ENCODE measurements at regions not wholly inside any gene's neighbourhood (a gene's known extent, or its start where the extent isn't known, plus 50 kb on each side); places are given as distances from the start of the nearest gene placed in this dataset.

GRCh38 chr15:66922608-66923007, 142.8 kb upstream of the SMAD3 start:
- dilution Hi-C loops (cut with MboI; ENCODE audit: extremely low pct_ligation_motif_present, low sequenced_read_pairs): no loop called here
- H3K79me2 ChIP-seq (ENCODE audit: control insufficient read depth, insufficient read depth, low read length): no peaks in the 10 kb centered on the region
- FAIRE-seq (no peak), DNase-seq (ENCODE audit: low read depth, low spot score) (no peak)
- no peaks in the 10 kb centered on the region for H3K36me3 ChIP-seq (ENCODE audit: control insufficient read depth in 2 of 2, extremely low read depth in 1 of 2, insufficient read depth in 2 of 2, low read length in 2 of 2)
- H3K27ac ChIP-seq (ENCODE audit: control insufficient read depth, insufficient read depth, low read length): no peak overlapping the region
- TF ChIP-seq EZH2 (IDR thresholded peaks at IDR 0.05; ENCODE audit: low read length): no peak
- TF ChIP-seq, protein P1, sequence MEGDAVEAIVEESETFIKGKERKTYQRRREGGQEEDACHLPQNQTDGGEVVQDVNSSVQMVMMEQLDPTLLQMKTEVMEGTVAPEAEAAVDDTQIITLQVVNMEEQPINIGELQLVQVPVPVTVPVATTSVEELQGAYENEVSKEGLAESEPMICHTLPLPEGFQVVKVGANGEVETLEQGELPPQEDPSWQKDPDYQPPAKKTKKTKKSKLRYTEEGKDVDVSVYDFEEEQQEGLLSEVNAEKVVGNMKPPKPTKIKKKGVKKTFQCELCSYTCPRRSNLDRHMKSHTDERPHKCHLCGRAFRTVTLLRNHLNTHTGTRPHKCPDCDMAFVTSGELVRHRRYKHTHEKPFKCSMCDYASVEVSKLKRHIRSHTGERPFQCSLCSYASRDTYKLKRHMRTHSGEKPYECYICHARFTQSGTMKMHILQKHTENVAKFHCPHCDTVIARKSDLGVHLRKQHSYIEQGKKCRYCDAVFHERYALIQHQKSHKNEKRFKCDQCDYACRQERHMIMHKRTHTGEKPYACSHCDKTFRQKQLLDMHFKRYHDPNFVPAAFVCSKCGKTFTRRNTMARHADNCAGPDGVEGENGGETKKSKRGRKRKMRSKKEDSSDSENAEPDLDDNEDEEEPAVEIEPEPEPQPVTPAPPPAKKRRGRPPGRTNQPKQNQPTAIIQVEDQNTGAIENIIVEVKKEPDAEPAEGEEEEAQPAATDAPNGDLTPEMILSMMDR (optimal IDR thresholded peaks at IDR 0.05 in 1 of 3, IDR thresholded peaks at IDR 0.05 in 1 of 3, conservative IDR thresholded peaks at IDR 0.05 in 1 of 3; ENCODE audit: extremely low read depth in 1 of 3, insufficient read depth in 2 of 3, low read length in 3 of 3): no peak
- no peak overlapping the region for H2AFZ ChIP-seq (ENCODE audit: control insufficient read depth, low read length)
- H3K4me3 ChIP-seq (ENCODE audit: control insufficient read depth in 2 of 3, extremely low read depth in 1 of 3, insufficient read depth in 2 of 3, low read depth in 1 of 3, low read length in 3 of 3): no peak overlapping the region
- peaks cover 16% of the 10 kb centered on the region for H3K27me3 ChIP-seq (ENCODE audit: control insufficient read depth, extremely low read depth, insufficient read depth, low read length)
- no peak overlapping the region for H3K9ac ChIP-seq (ENCODE audit: control insufficient read depth, extremely low read depth, insufficient read depth, low read length)
- H3K4me2 ChIP-seq (ENCODE audit: control insufficient read depth, extremely low read depth, insufficient read depth, low read depth, low read length): no peak overlapping the region
- H4K20me1 ChIP-seq (ENCODE audit: control insufficient read depth, extremely low read depth, insufficient read depth, low read length): no peaks in the 10 kb centered on the region
- H3K4me1 ChIP-seq (ENCODE audit: control insufficient read depth, extremely low read depth, insufficient read depth, low read length): no peaks in the 10 kb centered on the region
- peaks cover 2% of the 10 kb centered on the region for H3K9me3 ChIP-seq (ENCODE audit: control insufficient read depth, low read depth, low read length)
- no peaks in the 10 kb centered on the region for H3K9me1 ChIP-seq (ENCODE audit: control insufficient read depth, extremely low read depth, insufficient read depth, low read length)

DNA sequence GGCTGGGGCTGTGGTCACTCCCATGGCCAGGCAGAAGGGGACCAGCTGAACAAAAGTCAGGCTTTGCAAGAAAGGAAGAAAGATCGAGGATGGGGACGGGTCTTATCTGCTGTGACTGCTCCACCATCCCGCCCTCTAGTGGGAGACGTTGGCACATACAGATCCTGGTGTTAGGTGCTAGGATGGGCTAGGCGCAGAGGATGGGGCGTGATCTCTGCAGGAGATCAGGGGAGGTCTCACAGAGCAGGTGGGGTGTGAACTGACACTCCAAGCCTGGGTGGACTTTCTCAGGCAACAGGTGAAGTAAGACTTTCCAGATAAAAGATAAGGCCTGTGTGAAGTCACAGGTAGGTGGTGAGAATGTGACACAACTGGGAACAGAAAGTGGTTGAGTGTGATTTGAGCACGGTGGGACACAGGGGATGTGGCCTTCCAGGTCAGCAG, 141.9 kb upstream of the SMAD3 start:
- H3K27ac ChIP-seq (ENCODE audit: control insufficient read depth, insufficient read depth, low read length): no peak overlapping the region
- no peak overlapping the region for H3K4me3 ChIP-seq (ENCODE audit: control insufficient read depth in 2 of 3, extremely low read depth in 1 of 3, insufficient read depth in 2 of 3, low read depth in 1 of 3, low read length in 3 of 3)
- peaks cover 2% of the 10 kb centered on the region for H3K9me3 ChIP-seq (ENCODE audit: control insufficient read depth, low read depth, low read length)
- peaks cover 16% of the 10 kb centered on the region for H3K27me3 ChIP-seq (ENCODE audit: control insufficient read depth, extremely low read depth, insufficient read depth, low read length)
- no peak overlapping the region for H2AFZ ChIP-seq (ENCODE audit: control insufficient read depth, low read length)
- H3K79me2 ChIP-seq (ENCODE audit: control insufficient read depth, insufficient read depth, low read length): no peaks in the 10 kb centered on the region
- no peaks in the 10 kb centered on the region for H4K20me1 ChIP-seq (ENCODE audit: control insufficient read depth, extremely low read depth, insufficient read depth, low read length)
- no peak overlapping the region for H3K4me2 ChIP-seq (ENCODE audit: control insufficient read depth, extremely low read depth, insufficient read depth, low read depth, low read length)
- no peak for FAIRE-seq
- no peaks in the 10 kb centered on the region for H3K36me3 ChIP-seq (ENCODE audit: control insufficient read depth in 2 of 2, extremely low read depth in 1 of 2, insufficient read depth in 2 of 2, low read length in 2 of 2)
- DNase-seq (ENCODE audit: low read depth, low spot score): no peak
- dilution Hi-C loops (cut with MboI; ENCODE audit: extremely low pct_ligation_motif_present, low sequenced_read_pairs): no loop called here
- no peaks in the 10 kb centered on the region for H3K9me1 ChIP-seq (ENCODE audit: control insufficient read depth, extremely low read depth, insufficient read depth, low read length)
- H3K4me1 ChIP-seq (ENCODE audit: control insufficient read depth, extremely low read depth, insufficient read depth, low read length): no peaks in the 10 kb centered on the region
- no peak overlapping the region for H3K9ac ChIP-seq (ENCODE audit: control insufficient read depth, extremely low read depth, insufficient read depth, low read length)
- no peak for TF ChIP-seq EZH2 (IDR thresholded peaks at IDR 0.05; ENCODE audit: low read length)
- TF ChIP-seq, protein P1 (optimal IDR thresholded peaks at IDR 0.05 in 1 of 3, IDR thresholded peaks at IDR 0.05 in 1 of 3, conservative IDR thresholded peaks at IDR 0.05 in 1 of 3; ENCODE audit: extremely low read depth in 1 of 3, insufficient read depth in 2 of 3, low read length in 3 of 3): peak; percentile 63 to 81 (median 68)
